ENCODE measurements at regions not wholly inside any gene's neighbourhood (a gene's known extent, or its start where the extent isn't known, plus 50 kb on each side); places are given as distances from the start of the nearest gene placed in this dataset.
"Not testable (repeated sequence)": the region's sequence is repeated elsewhere in the genome, so short reads cannot be mapped to it uniquely, and the experiment has no call there.

GRCh38 chr6:27825848-27826611 lies 86.2 kb downstream of the OR2B2 start:
- DNase-seq = not testable (repeated sequence)

- no peak for DNase-seq
Observed at GRCh38 chr6:27825025-27825793, 87.0 kb downstream of the OR2B2 start.

GRCh38 chr6:27824211-27825024 lies 87.8 kb downstream of the OR2B2 start:
- not testable (repeated sequence) for DNase-seq

- DNase-seq = peak; percentile 40
Observed at GRCh38 chr6:27823714-27824210, 88.4 kb downstream of the OR2B2 start.

GRCh38 chr6:27816906-27817305 lies 95.3 kb downstream of the OR2B2 start:
- DNase-seq = no peak

- DNase-seq = peak; percentile 58
Observed at GRCh38 chr6:27814665-27815424, 97.4 kb downstream of the OR2B2 start.

GRCh38 chr6:27814415-27814664 lies 97.9 kb downstream of the OR2B2 start:
- DNase-seq = not testable (repeated sequence)

- no peak for DNase-seq
Observed at GRCh38 chr6:27812805-27813492, 99.2 kb downstream of the OR2B2 start.

GRCh38 chr6:27812078-27812804 lies 100.0 kb downstream of the OR2B2 start:
- no peak for DNase-seq

- DNase-seq = no peak
Observed at GRCh38 chr6:27811451-27811772, 100.8 kb downstream of the OR2B2 start.

- DNase-seq = no peak
Observed at GRCh38 chr6:27810768-27811450, 101.3 kb downstream of the OR2B2 start.

- DNase-seq = peak; percentile 44
Observed at GRCh38 chr6:27809939-27810767, 102.0 kb downstream of the OR2B2 start.

- no peak for DNase-seq
Observed at GRCh38 chr6:27809067-27809938, 102.9 kb downstream of the OR2B2 start.

GRCh38 chr6:27808242-27809066 lies 103.7 kb downstream of the OR2B2 start:
- DNase-seq = not testable (repeated sequence)

GRCh38 chr6:27807441-27808241 lies 104.6 kb downstream of the OR2B2 start:
- DNase-seq = peak; percentile 53

GRCh38 chr6:27806981-27807440 lies 105.2 kb downstream of the OR2B2 start:
- DNase-seq = no peak

- no peak for DNase-seq
Observed at GRCh38 chr6:27805347-27805746, 106.8 kb downstream of the OR2B2 start.

All from GOT3 (cell line).